Epithelial cell of esophagus (primary cell): ENCODE measurements at regions not wholly inside any gene's neighbourhood (a gene's known extent, or its start where the extent isn't known, plus 50 kb on each side); places are given as distances from the start of the nearest gene placed in this dataset.
"Not testable (repeated sequence)": the region's sequence is repeated elsewhere in the genome, so short reads cannot be mapped to it uniquely, and the experiment has no call there.

ENCODE experiments used
- DNase-seq: peaks from one replicate; pipeline ENCODE4 v3.0.0; 2010; ENCODE audit warnings: low read depth
- H3K4me3 ChIP-seq: 2 replicates; pipeline ENCODE4 v1.5.1; 2011; ENCODE audit warnings: mild to moderate bottlenecking, low read length, control low read depth
- CTCF ChIP-seq: IDR thresholded peaks from 2 replicates; pipeline ENCODE4 v1.5.1; 2011; ENCODE audit warnings: low read depth, mild to moderate bottlenecking, low read length, control low read depth, inconsistent platforms; ENCODE audit not compliant: insufficient read depth; ENCODE audit errors: missing control alignments

- DNase-seq: no peak
- H3K4me3 ChIP-seq: no peak overlapping the region
- no peak for TF ChIP-seq CTCF
These were observed 108.8 kb upstream of the HEY2 start for GRCh38 chr6:125640441-125641150.

- DNase-seq, H3K4me3 ChIP-seq: not testable (repeated sequence)
These were observed 105.3 kb upstream of the HEY2 start for GRCh38 chr6:125643967-125644661.

GRCh38 chr6:125647391-125647790, 102.0 kb upstream of the HEY2 start:
- H3K4me3 ChIP-seq: no peak overlapping the region
- no peak for TF ChIP-seq CTCF
- DNase-seq: no peak

- not testable (repeated sequence) for DNase-seq, H3K4me3 ChIP-seq
These were observed 95.7 kb upstream of the HEY2 start for GRCh38 chr6:125653752-125654151.

GRCh38 chr6:125655511-125655910, 93.9 kb upstream of the HEY2 start:
- DNase-seq: no peak
- H3K4me3 ChIP-seq: no peak overlapping the region
- TF ChIP-seq CTCF: no peak

GRCh38 chr6:125656287-125656870, 93.1 kb upstream of the HEY2 start:
- H3K4me3 ChIP-seq: no peak overlapping the region
- DNase-seq: no peak
- TF ChIP-seq CTCF: no peak

- H3K4me3 ChIP-seq: no peak overlapping the region
- DNase-seq: no peak
- TF ChIP-seq CTCF: no peak
These were observed 91.3 kb upstream of the HEY2 start for GRCh38 chr6:125658136-125658535.
